NCI-H187 (cell line): ENCODE measurements at regions not wholly inside any gene's neighbourhood (a gene's known extent, or its start where the extent isn't known, plus 50 kb on each side); places are given as distances from the start of the nearest gene placed in this dataset.

ENCODE experiments used
- DNase-seq, 2 experiments: peaks; one replicate each; lab custom pipeline; 2025; lab: John Stamatoyannopoulos, UW

DNA sequence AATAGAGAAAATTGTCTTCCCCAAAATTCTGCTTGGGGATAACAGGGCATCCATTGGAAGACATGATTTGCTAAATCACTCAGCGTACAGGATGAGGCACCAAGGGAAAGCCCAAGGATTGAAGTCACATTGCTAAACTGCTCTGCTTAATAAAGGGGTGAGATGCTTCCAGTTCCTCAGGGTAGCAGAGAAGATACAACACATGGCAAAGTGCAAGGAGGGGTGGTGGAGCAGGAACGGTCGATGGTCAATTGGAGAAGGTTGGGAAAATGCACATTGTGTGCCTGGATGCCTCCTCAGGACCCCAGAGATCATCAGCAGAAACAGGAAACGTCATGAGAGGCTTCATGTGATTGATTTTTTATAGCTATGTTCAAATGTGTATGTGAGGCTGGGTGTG is 116.3 kb upstream of the SOX1 start:
- DNase-seq = no peak

DNA sequence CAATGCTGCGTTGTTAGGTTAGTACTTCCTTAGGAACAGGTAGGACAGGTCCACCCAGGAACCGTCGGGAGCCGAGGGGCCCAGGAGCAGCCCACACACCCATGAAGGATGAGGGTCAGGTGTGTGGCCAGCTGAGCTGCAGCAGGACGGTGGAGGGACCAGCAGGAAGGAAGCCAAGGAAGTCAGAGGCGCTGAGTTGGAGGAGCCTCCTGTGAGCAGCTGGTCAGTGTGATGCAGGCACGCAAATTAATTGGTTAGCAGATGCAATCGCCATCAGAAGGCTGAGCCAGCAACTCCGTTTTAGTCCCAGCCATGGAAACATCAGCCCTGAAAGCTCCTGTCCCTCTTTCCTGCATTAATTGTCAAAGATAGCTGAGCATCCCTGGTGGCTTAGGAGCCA is 114.9 kb upstream of the SOX1 start:
- DNase-seq = no peak

DNA sequence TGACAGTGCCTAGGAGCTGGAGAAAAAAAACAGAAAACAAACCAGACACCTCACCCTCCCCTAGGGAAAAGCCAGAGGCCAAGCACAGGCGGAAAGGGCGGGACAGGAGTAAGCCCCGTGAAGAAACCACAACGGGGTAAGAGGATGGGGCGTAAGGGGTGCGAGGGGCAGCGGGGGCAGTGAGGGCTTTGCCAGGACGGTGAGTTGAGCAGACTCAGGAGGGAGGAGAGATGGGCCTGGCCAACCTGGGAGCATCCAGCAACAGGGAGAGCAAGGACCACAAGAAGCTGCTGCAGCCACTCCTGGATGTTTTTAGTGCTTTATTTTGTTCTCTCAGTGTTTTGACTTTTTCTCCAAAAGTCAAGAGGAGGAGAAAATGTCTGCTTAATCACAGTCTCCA is 114.1 kb upstream of the SOX1 start:
- DNase-seq = no peak

DNA sequence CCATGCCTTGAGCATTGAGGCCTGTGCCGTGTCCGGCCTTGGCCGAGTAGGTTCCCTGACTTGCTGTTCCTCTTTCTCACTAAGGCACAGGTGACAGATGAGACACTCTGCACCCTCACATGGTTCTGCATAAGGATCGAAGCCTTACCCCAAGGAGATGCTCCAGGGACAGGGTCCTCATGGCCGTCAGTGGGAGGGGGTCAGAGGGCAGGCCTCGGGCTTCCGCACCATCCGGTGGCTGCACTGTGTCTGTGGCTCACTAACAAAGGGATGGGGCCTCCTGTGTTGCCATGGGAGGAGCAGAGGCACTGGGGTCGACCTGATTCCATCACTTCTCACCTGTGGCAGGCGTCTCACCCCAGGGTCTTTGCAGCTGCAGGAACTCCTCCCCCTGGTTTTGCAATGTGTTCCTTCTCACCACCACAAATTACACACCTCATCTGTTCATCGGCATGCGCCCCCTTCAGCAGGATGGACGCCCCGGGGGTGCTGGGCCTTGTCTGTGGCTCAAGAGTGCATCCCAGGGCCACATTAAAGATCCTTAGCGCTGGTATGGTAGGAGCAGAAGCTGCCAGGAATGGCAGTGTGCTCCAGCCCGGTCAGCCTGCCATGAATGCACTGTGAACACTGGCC is 113.3 kb upstream of the SOX1 start:
- DNase-seq = no peak

DNA sequence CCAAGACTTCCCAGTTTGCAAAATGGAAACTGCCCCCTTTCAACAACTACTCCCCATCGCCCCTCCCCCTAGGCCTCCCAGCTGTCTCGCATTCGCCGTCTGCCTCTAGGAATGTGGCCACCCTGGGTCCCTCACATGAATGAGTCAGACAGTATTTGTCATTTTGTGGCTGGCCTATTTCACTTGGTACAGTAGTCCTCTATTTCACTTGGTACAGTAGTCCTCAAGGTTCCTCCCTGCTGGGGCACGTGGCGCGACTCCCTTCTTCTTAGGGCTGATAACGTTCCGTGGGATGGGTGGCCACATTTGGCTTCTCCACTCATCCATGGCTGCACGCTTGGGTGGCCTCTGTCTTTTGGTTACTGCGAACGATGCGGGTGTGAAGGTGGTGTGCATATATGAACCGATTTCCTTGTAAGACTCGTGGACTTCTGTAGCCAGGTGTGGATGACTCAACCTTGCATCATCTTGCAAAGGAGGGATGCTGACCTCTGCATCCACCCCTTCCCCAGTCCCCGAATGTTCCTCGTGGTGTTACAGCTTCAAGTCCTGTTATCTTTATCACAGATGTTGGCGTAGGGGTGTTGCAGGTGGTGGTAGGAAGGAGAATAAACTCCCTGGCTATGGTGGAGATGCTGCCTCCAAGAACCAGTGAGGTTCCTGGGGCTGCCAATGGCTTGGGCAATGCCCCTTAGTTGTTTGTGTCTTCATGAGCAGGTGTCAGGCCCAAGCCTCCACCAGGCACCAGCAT is 112.1 kb upstream of the SOX1 start:
- DNase-seq = peak in 1 of 2 experiments; percentile 67

DNA sequence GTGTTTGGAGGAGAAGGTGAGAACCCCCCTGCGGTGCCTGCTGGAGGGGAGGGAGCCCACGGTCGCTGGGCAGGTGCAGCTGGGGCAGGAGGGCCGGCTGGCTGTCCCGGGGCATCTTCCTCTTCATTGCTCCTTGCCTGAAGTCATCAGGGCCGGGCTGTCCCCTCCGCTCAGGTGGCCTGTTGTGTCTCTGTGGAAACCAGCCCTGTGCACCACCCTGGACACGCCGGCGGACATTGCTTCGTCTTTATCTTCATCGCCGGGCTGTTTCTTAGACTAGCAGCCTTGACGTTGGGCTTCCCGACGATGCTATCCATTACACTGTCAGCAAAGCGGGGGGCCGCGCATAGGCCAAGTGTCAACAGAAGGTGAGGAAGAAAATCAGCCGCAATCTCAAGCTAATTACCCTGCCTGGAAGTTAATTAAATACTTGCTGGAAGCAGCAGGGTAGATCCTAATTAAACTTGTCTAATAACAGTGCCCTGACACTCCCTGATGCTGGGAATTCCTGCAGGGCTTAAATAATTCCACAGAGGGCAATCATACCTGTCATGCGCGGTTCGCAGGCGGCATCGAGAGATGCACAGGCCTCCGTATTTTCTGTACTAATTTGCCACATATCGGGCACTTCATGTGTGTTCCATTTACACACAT is 111.4 kb upstream of the SOX1 start:
- no peak for DNase-seq

DNA sequence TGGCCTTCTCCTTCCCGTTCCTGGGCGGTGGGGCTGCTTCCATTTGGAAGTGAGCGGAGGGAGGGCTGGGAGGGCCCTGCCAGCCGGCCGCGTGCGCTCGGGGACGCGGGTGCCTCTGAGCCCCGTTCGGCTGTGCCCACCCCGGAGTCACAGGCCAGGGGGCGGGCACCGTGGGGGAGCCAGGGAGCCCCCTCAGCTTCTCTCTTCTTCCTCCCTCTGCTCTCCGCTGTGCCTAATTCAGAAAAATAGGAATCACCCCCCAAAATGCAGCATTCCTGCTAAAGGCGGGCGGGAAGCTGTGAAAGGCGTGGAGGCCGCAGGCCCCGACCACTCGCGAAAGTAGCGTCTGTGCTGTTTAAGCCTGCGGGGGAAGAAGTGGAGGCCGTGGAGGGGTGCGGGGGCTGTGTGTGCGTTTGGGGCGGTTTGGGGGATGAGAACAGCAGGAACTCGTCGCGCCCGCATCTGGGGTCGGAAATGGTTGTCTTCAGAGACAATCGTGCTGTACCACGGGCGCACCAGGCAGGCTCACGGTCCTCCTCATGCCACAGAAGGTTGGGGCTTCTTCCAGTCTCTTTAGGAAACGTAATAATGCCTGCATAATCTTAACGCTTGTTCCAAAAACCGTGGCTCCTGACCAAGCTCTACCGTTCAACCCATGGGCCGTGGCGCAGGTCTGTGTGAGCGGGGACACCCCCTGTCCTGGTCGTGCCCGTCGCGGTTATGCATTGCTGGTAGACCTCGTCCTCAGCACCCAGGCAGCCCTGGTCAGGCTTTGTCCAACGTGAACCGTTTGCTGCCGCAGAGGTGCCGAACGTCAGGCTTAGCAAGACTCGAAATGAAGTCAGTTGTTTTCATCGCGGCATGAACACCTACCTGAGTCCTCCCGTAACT is 110.4 kb upstream of the SOX1 start:
- no peak for DNase-seq

DNA sequence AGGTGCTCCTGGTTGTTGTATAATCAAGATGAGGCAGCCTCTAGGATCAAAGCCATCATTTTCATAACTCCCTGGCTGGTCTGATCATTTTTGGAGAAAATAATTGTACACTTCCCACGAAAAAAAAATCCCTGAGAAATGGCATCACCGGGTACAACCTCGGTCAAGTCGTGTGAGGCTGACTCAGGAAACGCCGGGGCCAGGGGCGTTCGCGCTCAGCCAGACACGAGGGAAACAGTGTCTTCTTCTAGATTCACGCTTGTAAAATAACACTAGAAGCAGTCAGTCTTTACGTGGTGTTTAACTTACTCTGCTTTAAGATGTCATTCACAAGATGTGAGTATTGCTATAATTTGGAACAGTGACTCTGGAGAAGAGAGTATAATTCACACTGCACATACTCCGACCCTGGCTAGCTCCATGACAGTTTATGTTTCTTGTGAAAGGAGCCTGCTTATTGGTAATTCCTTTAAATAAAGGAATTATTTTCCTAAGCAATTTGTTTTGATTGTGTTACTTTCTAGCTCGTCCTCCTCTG is 109.0 kb upstream of the SOX1 start:
- no peak for DNase-seq

DNA sequence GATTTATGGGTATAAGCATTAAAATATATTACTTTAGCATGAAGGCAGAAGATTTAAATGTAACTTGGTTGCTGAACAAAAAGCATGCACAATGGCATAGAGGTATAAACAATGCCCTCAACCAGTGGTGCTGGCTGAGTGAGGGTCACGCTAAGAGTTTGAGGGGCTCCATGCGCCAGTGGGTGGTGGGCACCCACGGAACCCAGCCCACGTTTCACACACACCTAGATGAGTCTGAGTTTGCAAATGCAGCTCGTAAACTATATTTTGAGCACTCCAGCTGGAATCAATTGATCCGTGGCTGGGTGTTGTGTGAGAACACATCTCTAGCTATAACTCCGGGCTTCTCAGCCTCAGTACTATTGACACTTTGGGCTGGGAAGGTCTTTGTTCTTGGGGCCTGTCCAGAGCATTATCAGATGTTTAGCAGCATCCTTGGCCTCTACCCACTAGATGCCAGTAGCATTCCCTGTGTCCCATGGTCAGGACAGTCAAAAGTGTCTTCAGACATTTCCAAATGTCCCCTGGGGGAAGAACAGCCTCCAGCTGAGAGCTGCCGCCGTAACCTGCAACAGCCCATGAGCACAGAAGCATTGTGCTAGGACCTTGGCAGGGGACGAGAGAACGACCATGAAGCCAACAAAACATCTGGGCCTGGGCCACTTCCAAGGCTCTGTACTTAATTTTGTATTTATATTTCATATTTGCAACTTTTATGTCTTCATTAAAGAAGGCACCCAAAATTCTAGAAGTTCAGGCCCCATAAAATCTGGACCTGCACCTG is 108.1 kb upstream of the SOX1 start:
- no peak for DNase-seq

DNA sequence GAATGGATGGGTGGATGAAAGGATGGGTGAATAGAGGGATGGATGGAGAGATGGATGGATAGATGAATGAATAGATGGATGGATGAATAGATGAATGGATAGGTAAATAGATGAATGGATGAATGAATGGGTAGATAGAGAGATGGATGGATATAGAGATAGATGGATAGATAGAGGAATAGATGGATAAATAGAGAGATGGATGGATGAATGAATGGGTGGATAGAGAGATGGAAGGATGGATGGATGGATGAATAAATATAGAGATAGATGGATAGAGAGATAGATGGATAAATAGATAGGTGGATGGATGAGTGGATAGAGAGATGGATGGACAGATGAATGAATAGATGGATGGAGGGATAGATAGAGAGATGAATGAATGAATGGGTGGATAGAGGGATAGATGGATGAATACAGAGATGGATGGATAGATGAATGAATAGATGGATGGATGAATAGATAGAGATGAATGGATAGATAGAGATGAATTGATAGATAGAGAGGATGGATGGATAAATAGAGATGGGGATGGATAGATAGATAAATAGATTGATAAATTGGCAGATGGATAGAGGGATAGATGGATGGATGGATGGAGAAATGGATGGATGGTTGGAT is 106.7 kb upstream of the SOX1 start:
- DNase-seq = no peak

DNA sequence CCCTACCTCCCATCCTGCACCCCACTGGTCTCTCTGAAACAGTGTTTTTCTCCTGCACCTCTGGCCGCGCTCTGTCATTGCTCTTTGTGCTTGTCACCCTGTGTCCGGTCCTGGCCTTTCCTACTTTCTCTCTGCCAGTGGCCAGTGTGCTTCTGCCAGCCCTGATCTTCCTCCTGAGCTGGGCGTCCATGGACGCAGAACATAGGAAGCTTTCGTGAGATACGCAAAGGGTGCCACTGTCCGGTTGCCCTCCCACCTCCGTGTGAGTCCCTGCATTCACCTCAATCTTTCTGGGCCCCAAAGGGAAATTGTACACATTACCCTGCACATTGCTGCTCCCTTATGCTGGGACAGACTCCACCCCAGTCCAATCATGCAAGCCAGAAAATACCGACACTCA is 105.7 kb upstream of the SOX1 start:
- no peak for DNase-seq

DNA sequence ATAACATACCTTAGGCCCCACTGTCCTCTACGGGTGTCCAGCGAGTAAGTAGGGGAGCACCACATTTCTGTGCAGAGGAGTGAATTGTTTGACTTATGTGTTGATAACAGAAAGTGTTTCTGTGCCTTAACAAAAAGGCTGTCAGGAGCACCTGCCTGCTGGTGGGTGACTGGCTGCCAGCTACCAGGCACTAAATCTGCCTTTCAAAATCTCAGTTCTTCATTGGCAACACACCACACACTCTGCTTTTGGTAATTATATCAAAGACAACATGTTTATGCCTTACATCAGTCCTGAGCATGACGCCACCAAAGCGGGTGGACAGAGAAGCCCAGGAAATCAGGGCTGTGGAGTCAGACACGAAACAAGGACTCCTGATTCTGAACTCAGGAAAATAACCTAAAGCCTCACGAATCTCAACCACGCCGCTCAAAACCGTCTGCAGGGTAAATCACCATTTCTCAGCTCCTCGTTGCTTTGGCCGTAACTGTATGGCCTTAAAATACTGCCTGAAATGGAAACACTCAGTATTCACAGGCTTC is 105.2 kb upstream of the SOX1 start:
- no peak for DNase-seq

DNA sequence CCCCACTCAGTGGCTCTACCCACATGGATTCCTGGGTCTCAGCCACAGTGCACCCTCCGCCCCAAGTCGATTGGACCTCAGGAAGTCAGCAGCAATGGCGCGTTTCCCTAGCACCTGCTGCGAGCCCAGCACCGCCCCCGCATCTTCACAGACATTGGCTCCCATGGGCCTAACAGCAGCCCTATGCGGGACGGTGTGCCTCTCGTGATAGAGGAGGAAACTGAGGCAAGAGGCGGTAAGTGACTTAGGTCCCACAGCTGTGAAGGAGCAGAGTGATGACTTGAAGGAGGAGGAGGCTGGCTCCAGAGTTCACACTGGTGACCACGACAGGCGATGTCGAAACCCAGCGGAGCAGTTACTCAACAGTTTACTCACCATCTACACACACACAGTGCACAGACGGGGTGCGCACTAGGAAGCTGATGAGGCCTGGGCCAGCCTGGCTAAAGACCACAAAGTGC is 104.5 kb upstream of the SOX1 start:
- no peak for DNase-seq

DNA sequence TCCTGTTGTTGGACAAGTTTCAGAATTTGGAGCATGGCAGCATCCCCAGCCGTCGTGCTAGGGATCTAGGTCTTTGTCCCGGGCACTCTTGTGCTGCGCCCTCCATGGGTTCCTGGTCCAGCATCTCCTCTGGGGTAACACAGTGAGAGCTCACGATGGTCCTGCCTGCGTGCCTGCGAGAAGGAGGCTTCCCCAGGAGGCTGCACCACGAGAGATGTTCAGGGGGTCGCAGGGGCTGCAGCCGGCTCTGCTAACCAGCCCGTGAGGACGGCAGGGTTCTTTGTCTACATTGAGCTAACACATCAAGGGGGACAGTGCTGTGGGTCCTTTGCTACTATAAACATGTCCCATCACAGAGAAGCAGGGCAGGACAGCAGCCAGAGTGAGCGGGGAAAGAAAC is 103.9 kb upstream of the SOX1 start:
- no peak for DNase-seq

DNA sequence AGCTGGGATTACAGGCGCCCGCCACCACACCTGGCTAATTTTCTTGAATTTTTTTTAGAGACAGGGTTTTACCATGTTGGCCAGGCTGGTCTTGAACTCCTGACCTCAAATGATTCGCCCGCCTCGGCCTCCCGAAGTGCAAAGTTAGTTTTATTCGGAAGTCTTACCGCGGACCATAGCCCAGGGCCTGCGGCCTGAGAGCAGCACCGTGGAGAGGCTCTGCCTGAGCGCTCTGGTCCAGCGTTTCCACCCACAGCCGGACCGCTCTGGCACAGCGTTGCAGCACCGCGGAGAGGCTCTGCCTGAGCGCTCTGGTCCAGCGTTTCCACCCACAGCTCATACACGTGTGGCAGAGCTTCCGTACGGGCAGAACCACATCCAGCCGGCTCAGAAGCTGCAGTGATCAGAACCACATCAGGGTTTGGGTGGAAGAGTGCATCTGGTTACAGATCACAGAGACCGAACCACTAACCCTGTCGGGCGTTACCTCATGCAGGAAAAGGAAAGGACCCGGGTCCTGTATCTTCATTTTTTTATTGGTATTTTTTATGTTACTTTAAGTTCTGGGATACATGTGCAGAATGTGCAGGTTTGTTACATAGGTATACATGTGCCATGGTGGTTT is 102.4 kb upstream of the SOX1 start:
- no peak for DNase-seq

DNA sequence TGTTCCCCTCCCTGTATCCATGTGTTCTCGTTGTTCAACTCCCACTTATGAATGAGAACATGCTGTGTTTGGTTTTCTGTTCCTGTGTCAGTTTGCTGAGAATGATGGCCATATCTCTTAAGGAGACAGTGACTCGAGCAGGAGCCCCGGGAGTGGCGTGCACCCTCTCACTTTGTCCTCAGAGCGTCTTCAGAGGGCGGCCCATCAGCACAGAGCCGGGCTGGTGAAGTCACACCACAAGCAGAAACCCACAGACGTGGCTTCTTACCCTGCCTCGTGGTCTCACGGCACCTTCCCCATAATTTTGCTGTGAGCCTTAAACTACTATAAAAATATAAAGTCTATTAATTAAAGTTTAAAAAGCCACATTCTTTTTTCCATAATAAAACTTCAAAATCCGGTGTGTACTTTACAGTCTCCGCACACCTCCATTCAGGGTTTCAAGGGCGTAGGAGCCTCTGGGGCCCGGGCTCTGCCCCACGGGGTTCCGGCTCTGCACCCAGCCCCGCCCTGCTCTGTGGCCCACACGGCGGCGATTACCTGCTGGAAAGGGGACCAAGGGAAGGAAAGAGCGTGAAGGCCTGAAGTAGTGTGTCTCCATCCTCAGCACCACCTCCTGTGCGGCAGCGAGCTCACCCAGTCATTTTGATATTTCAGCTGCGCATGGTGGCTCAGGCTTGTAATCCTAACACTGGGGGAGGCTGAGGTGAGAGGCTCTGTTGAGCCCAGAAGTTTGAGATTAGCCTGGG is 101.3 kb upstream of the SOX1 start:
- no peak for DNase-seq

DNA sequence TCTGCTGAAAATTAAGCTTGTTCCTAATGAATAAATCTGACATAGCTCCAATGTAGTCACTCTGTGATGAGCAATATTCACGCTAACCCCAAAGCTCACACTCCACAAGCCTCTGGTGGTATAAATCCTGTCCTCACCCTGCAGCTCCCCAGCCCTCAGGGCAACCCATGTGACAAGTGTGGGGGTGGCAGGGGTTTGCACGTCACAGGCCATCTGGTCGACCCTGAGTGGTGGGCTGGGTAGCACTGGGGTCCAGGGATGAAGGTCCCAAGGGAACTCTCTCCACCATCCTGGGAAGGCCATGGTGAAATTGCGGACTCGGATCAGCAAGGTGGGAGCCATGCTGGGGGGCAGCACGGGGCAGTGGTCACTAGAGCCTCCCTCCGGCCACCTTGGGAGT is 100.0 kb upstream of the SOX1 start:
- no peak for DNase-seq

DNA sequence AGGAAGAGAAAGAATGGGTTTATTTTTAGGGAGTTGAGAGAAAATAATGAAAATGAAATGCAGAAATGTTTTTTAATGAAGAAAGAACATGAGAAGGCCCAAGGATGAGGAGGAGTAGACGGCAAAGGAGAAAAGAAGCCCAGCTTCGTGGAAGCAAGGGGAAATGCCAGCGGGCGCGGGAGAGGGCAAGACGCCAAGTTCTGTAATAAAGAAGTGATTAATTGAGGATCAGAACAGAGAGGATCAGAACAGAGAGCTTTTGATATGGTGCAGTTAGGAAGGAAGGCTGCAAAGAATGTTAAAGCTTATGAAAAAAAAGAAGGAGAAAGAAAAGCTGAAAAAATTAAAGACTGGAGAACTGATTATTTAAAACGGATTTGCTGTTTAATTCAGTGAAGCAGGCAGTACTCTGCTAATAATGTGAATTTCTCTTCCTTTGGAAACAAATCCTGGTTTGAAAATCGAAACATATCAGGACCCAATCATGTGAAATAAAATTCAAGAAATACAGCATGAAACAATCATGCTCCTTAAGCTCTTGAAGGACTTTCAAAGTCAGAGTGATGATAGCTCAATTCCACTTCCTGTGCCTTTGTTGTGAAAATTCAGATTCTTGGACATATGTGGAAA is 99.3 kb upstream of the SOX1 start:
- DNase-seq = no peak
